H1 (cell line): ENCODE measurements at regions not wholly inside any gene's neighbourhood (a gene's known extent, or its start where the extent isn't known, plus 50 kb on each side); places are given as distances from the start of the nearest gene placed in this dataset.

ENCODE experiments used
- BRCA1 ChIP-seq: IDR thresholded peaks from 2 replicates; pipeline ENCODE4 v1.6.1; 2012; ENCODE audit warnings: low read depth, low read length, improper control_type of control experiment
- EGR1 ChIP-seq: IDR thresholded peaks from 2 replicates; pipeline ENCODE4 v1.6.1; 2011; ENCODE audit warnings: low read depth, low read length, borderline replicate concordance
- EP300 ChIP-seq, 2 experiments: IDR thresholded peaks; 1 replicate in 1 of 2; 2 replicates in 1 of 2; pipeline ENCODE4 v1.6.1; 2011 to 2012; ENCODE audit warnings: low read depth in 2 of 2, low read length in 2 of 2, mild to moderate bottlenecking in 2 of 2, borderline replicate concordance in 1 of 2, inconsistent platforms in 1 of 2, moderate library complexity in 1 of 2
- EZH2 ChIP-seq: fragments of 200-600 bp; sonication (generic); IDR thresholded peaks from 2 replicates; pipeline ENCODE4 v1.7.1; 2012; ENCODE audit warnings: low read depth, mild to moderate bottlenecking, moderate library complexity, low read length, inconsistent platforms; ENCODE audit not compliant: severe bottlenecking
- GABPA ChIP-seq: IDR thresholded peaks from 2 replicates; pipeline ENCODE4 v1.6.1; 2011; ENCODE audit warnings: mild to moderate bottlenecking, low read length, moderate library complexity, borderline replicate concordance; ENCODE audit not compliant: insufficient read depth
- HDAC2 ChIP-seq, 2 experiments: fragments of 300-600 bp in 1 of 2; sonication (generic) in 1 of 2; IDR thresholded peaks; 2 replicates each; pipeline ENCODE4 v1.6.1; 2011 to 2012; ENCODE audit warnings: low read depth in 2 of 2, low read length in 2 of 2, mild to moderate bottlenecking in 2 of 2, moderate library complexity in 2 of 2, borderline replicate concordance in 1 of 2, inconsistent platforms in 1 of 2
- JUND ChIP-seq: IDR thresholded peaks from 2 replicates; pipeline ENCODE4 v1.6.1; 2011; ENCODE audit warnings: mild to moderate bottlenecking, improper control_type of control experiment, low read length
- MAX ChIP-seq: IDR thresholded peaks from 2 replicates; pipeline ENCODE4 v1.6.1; 2012; ENCODE audit warnings: inconsistent platforms
- POLR2A ChIP-seq, 2 experiments: IDR thresholded peaks; 1 replicate in 1 of 2; 2 replicates in 1 of 2; pipeline ENCODE4 v1.6.1; 2011; ENCODE audit warnings: low read depth in 2 of 2, low read length in 2 of 2, mild to moderate bottlenecking in 2 of 2; ENCODE audit errors: control extremely low read depth in 1 of 2
- RAD21 ChIP-seq, 2 experiments: IDR thresholded peaks in 1 of 2; conservative IDR thresholded peaks in 1 of 2; 2 replicates each; pipeline ENCODE4 v1.6.1; 2011; ENCODE audit warnings: low read depth in 2 of 2, low read length in 2 of 2, improper control_type of control experiment in 1 of 2, inconsistent platforms in 1 of 2, mild to moderate bottlenecking in 1 of 2, moderate library complexity in 1 of 2
- RFX5 ChIP-seq: IDR thresholded peaks from 2 replicates; pipeline ENCODE4 v1.6.1; 2011; ENCODE audit warnings: low read depth, low read length, improper control_type of control experiment, borderline replicate concordance
- SP1 ChIP-seq: IDR thresholded peaks from 2 replicates; pipeline ENCODE4 v1.6.1; 2011; ENCODE audit warnings: low read depth, low read length
- SP4 ChIP-seq: IDR thresholded peaks from 2 replicates; pipeline ENCODE4 v1.6.1; 2012; ENCODE audit warnings: low read length, inconsistent platforms
- TF ChIP-seq, protein P1 (sequence below), 3 experiments: IDR thresholded peaks; 1 replicate in 2 of 3; 2 replicates in 1 of 3; pipeline versions ENCODE4 v1.5.1 to v1.6.1; 2011; ENCODE audit warnings: low read length in 3 of 3, mild to moderate bottlenecking in 3 of 3, inconsistent platforms in 2 of 3, low read depth in 1 of 3, moderate library complexity in 1 of 3; ENCODE audit not compliant: insufficient read depth in 1 of 3; ENCODE audit errors: control extremely low read depth in 1 of 3

DNA sequence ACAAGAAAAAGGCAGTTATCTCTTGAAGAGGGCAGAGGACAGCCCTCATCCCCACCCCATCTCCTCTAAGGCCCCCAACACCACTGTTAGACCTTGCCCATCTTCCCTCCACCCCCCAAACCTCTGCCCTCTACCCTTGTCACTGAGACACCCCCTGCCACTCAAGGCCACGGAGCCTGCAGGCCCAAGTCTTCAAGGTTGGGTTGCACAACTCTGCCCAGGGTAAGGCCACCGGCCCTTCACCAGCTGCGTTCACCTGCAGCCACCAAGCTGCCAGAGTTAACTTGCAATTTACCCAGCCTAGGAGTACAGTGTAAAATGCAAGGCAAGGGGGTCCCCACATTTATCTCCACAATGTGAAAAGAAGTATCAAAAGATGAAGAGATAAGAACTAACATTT is 128.7 kb upstream of the PKDCC start:
- TF ChIP-seq EGR1 = no peak
- no peak for TF ChIP-seq RFX5
- TF ChIP-seq JUND = no peak
- no peak for TF ChIP-seq RAD21 (IDR thresholded peaks at IDR 0.05 in 1 of 2, conservative IDR thresholded peaks at IDR 0.05 in 1 of 2; ENCODE audit: low read depth in 2 of 2, low read length in 2 of 2)
- TF ChIP-seq EZH2 = no peak
- TF ChIP-seq, protein P1, sequence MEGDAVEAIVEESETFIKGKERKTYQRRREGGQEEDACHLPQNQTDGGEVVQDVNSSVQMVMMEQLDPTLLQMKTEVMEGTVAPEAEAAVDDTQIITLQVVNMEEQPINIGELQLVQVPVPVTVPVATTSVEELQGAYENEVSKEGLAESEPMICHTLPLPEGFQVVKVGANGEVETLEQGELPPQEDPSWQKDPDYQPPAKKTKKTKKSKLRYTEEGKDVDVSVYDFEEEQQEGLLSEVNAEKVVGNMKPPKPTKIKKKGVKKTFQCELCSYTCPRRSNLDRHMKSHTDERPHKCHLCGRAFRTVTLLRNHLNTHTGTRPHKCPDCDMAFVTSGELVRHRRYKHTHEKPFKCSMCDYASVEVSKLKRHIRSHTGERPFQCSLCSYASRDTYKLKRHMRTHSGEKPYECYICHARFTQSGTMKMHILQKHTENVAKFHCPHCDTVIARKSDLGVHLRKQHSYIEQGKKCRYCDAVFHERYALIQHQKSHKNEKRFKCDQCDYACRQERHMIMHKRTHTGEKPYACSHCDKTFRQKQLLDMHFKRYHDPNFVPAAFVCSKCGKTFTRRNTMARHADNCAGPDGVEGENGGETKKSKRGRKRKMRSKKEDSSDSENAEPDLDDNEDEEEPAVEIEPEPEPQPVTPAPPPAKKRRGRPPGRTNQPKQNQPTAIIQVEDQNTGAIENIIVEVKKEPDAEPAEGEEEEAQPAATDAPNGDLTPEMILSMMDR (IDR thresholded peaks at IDR 0.05; ENCODE audit: control extremely low read depth in 1 of 3, insufficient read depth in 1 of 3, low read depth in 1 of 3, low read length in 3 of 3) = no peak
- TF ChIP-seq SP4 = no peak
- TF ChIP-seq HDAC2 (IDR thresholded peaks at IDR 0.05; ENCODE audit: borderline replicate concordance in 1 of 2, low read depth in 2 of 2, low read length in 2 of 2) = no peak
- no peak for TF ChIP-seq EP300 (IDR thresholded peaks at IDR 0.05; ENCODE audit: borderline replicate concordance in 1 of 2, low read depth in 2 of 2, low read length in 2 of 2)
- no peak for TF ChIP-seq MAX
- TF ChIP-seq BRCA1 = no peak
- no peak for TF ChIP-seq GABPA
- no peak for TF ChIP-seq POLR2A (IDR thresholded peaks at IDR 0.05; ENCODE audit: control extremely low read depth in 1 of 2, low read depth in 2 of 2, low read length in 2 of 2)
- no peak for TF ChIP-seq SP1
